ENCODE measurements at regions not wholly inside any gene's neighbourhood (a gene's known extent, or its start where the extent isn't known, plus 50 kb on each side); places are given as distances from the start of the nearest gene placed in this dataset.

GRCh38 chr2:12498286-12498685 lies 218.4 kb upstream of the TRIB2 start:
- no peaks in the 10 kb centered on the region for H3K4me1 ChIP-seq
- DNase-seq (ENCODE audit: low spot score in 2 of 2): no peak
- H3K9me3 ChIP-seq: no peaks in the 10 kb centered on the region
- no peak for TF ChIP-seq EP300 (IDR thresholded peaks at IDR 0.05)
- TF ChIP-seq POLR2A (IDR thresholded peaks at IDR 0.05): no peak
- TF ChIP-seq, protein P1, sequence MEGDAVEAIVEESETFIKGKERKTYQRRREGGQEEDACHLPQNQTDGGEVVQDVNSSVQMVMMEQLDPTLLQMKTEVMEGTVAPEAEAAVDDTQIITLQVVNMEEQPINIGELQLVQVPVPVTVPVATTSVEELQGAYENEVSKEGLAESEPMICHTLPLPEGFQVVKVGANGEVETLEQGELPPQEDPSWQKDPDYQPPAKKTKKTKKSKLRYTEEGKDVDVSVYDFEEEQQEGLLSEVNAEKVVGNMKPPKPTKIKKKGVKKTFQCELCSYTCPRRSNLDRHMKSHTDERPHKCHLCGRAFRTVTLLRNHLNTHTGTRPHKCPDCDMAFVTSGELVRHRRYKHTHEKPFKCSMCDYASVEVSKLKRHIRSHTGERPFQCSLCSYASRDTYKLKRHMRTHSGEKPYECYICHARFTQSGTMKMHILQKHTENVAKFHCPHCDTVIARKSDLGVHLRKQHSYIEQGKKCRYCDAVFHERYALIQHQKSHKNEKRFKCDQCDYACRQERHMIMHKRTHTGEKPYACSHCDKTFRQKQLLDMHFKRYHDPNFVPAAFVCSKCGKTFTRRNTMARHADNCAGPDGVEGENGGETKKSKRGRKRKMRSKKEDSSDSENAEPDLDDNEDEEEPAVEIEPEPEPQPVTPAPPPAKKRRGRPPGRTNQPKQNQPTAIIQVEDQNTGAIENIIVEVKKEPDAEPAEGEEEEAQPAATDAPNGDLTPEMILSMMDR (IDR thresholded peaks at IDR 0.05): no peak
- no peaks in the 10 kb centered on the region for H3K27me3 ChIP-seq
- no peak overlapping the region for H3K27ac ChIP-seq
- H3K4me3 ChIP-seq: no peak overlapping the region
- H3K36me3 ChIP-seq: no peaks in the 10 kb centered on the region
- 77 to 79% methylated on average over 3 of the region's 3 CpGs for WGBS, 2 donors

- no peaks in the 10 kb centered on the region for H3K9me3 ChIP-seq
- no peak overlapping the region for H3K4me3 ChIP-seq
- 97 to 100% methylated on average over 1 of the region's 1 CpG for WGBS, 2 donors
- DNase-seq (ENCODE audit: low spot score in 2 of 2): no peak
- TF ChIP-seq POLR2A (IDR thresholded peaks at IDR 0.05) (no peak), EP300 (IDR thresholded peaks at IDR 0.05) (no peak)
- TF ChIP-seq, protein P1 (IDR thresholded peaks at IDR 0.05): no peak
- no peaks in the 10 kb centered on the region for H3K36me3 ChIP-seq
- no peaks in the 10 kb centered on the region for H3K27me3 ChIP-seq
- no peaks in the 10 kb centered on the region for H3K4me1 ChIP-seq
- no peak overlapping the region for H3K27ac ChIP-seq
Observed at GRCh38 chr2:12498704-12499103, 218.0 kb upstream of the TRIB2 start.

GRCh38 chr2:12500899-12501298 lies 215.8 kb upstream of the TRIB2 start:
- H3K4me3 ChIP-seq: no peak overlapping the region
- no peak for DNase-seq (ENCODE audit: low spot score in 2 of 2)
- no peak overlapping the region for H3K27ac ChIP-seq
- H3K9me3 ChIP-seq: no peaks in the 10 kb centered on the region
- WGBS, 2 donors: 86 to 89% methylated on average over 1 of the region's 1 CpG
- H3K4me1 ChIP-seq: no peaks in the 10 kb centered on the region
- H3K36me3 ChIP-seq: no peaks in the 10 kb centered on the region
- H3K27me3 ChIP-seq: no peaks in the 10 kb centered on the region
- TF ChIP-seq POLR2A (IDR thresholded peaks at IDR 0.05): no peak
- TF ChIP-seq, protein P1 (IDR thresholded peaks at IDR 0.05): no peak
- no peak for TF ChIP-seq EP300 (IDR thresholded peaks at IDR 0.05)

DNA sequence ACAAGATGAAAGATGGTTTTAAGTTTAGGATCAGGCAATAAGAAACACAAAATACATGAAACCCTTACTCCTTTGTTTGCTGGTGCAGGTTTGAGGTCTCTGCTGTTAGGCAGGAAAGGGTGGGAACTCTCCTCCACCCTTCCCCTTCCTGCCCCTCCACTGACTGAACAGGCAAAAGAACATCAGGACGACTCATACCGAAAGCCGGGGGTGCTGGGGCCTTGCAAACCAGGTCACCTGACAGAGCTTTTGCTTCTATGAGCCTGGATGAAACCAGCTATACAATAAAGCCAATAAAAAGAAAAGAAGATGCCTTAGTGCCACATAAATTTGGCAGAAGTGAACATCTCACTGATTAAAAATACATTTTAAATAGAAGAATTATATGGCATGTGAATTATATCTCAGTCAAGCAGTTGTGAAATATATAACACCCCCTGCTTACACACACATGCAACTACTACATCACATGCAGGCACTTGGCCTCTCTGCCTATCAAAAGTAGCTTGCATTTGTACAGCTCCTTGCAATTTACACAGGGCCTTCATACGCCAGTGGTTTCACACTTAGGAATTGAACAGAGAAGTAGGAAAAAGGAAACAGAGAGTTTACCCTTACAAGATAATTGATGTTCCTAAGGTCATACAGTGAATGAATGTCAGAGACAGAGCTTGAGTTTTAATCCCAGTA lies 215.1 kb upstream of the TRIB2 start:
- TF ChIP-seq, protein P1 (IDR thresholded peaks at IDR 0.05): no peak
- TF ChIP-seq POLR2A (IDR thresholded peaks at IDR 0.05) (no peak), EP300 (IDR thresholded peaks at IDR 0.05) (peak in 1 of 2 donors; percentile 15)
- peak in 1 of 2 donors; percentile 15 for DNase-seq (ENCODE audit: low spot score in 2 of 2)
- WGBS, 2 donors: 51 to 61% methylated on average over 4 of the region's 4 CpGs
- H3K4me3 ChIP-seq: no peak overlapping the region
- H3K9me3 ChIP-seq: no peaks in the 10 kb centered on the region
- H3K4me1 ChIP-seq: no peaks in the 10 kb centered on the region
- H3K27me3 ChIP-seq: no peaks in the 10 kb centered on the region
- no peaks in the 10 kb centered on the region for H3K36me3 ChIP-seq
- no peak overlapping the region for H3K27ac ChIP-seq

DNA sequence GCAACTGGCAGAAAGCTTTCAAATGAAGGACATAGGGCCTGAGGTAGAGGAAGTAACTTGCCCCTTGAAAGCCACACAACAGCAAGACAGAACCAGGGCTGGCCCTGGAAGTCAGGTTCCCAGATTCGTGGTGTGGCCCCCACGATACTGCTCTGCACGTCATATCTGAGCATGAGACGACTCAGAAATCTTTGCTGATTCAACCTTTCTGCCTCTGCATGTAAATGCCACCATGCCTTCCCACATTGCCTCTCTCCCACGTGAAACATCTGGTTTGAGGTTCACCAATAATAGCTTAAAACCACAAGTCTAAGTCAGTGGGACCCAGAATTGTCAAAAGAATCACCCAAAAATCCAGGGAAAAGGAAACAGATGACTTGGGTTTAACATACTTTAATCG lies 214.0 kb upstream of the TRIB2 start:
- 75 to 84% methylated on average over 6 of the region's 6 CpGs for WGBS, 2 donors
- no peak for TF ChIP-seq POLR2A (IDR thresholded peaks at IDR 0.05)
- no peak for TF ChIP-seq EP300 (IDR thresholded peaks at IDR 0.05)
- TF ChIP-seq, protein P1 (IDR thresholded peaks at IDR 0.05): no peak
- no peaks in the 10 kb centered on the region for H3K27me3 ChIP-seq
- no peak overlapping the region for H3K4me3 ChIP-seq
- H3K4me1 ChIP-seq: no peaks in the 10 kb centered on the region
- no peak for DNase-seq (ENCODE audit: low spot score in 2 of 2)
- H3K36me3 ChIP-seq: no peaks in the 10 kb centered on the region
- no peak overlapping the region for H3K27ac ChIP-seq
- H3K9me3 ChIP-seq: no peaks in the 10 kb centered on the region

Measured in tibial nerve (tissue), 4 donors.